Erythroblast (primary cell): ENCODE measurements at regions not wholly inside any gene's neighbourhood (a gene's known extent, or its start where the extent isn't known, plus 50 kb on each side); places are given as distances from the start of the nearest gene placed in this dataset.

Experiments
- GATA1 ChIP-seq: IDR thresholded peaks from 2 replicates; pipeline ENCODE4 v1.6.1; 2011; ENCODE audit warnings: low read depth, mild to moderate bottlenecking, control low read depth, low read length, moderate library complexity
- POLR2A ChIP-seq: IDR thresholded peaks from 2 replicates; pipeline ENCODE4 v1.6.1; 2011; ENCODE audit warnings: mild to moderate bottlenecking, low read length

DNA sequence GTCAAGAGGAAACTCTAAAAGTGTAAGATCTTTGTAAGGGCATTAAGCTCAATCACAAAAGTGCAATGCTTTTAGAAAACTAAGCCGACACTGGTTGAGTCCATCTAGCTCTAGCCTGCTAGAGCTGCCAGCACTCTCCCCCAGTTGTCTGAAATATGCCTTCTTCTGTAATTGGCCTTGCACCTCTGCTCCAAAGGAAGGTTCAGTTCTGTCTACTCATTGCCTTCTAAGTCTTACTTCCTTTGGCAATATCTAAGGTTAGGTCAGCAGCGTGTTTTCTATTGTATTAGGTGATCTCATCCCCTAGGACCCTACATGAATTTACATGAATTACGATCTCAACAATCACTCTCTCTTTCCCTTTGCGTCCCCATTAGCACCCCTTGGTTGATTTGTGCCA, 378.6 kb downstream of the CBLN4 start:
- TF ChIP-seq POLR2A (no peak), GATA1 (no peak)
